ENCODE measurements at regions not wholly inside any gene's neighbourhood (a gene's known extent, or its start where the extent isn't known, plus 50 kb on each side); places are given as distances from the start of the nearest gene placed in this dataset.

DNA sequence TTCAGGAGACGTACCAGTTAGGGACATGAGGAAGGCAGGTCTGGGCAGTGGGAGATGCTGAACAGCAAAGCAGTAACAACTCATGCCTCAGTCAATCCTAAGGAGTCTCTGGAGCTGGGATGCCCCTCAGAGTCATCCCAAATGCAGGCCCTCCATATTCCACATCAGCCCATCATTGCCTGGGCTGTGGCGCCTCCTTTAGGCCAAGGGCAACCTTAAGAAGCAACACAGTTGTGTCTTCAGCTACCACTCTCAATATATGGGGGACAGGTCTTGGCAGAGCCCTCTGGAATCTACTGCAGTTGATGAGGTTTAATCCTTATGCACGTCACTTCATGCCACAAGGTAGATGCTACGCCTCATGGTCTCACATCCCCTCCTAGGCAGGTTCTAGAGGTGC is 682.0 kb upstream of the RAB6C start:
- H3K4me3 ChIP-seq: no peak overlapping the region
- no peak overlapping the region for H3K27ac ChIP-seq (replicated peaks)
- TF ChIP-seq, protein P1, sequence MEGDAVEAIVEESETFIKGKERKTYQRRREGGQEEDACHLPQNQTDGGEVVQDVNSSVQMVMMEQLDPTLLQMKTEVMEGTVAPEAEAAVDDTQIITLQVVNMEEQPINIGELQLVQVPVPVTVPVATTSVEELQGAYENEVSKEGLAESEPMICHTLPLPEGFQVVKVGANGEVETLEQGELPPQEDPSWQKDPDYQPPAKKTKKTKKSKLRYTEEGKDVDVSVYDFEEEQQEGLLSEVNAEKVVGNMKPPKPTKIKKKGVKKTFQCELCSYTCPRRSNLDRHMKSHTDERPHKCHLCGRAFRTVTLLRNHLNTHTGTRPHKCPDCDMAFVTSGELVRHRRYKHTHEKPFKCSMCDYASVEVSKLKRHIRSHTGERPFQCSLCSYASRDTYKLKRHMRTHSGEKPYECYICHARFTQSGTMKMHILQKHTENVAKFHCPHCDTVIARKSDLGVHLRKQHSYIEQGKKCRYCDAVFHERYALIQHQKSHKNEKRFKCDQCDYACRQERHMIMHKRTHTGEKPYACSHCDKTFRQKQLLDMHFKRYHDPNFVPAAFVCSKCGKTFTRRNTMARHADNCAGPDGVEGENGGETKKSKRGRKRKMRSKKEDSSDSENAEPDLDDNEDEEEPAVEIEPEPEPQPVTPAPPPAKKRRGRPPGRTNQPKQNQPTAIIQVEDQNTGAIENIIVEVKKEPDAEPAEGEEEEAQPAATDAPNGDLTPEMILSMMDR (IDR thresholded peaks at IDR 0.05; ENCODE audit: borderline replicate concordance): no peak
- peaks cover 8% of the 10 kb centered on the region for H3K9me3 ChIP-seq (replicated peaks)
- no peak for DNase-seq
- peaks cover 27% of the 10 kb centered on the region for H3K4me1 ChIP-seq
- no peaks in the 10 kb centered on the region for H3K36me3 ChIP-seq
- H3K27me3 ChIP-seq (ENCODE audit: low read depth): no peaks in the 10 kb centered on the region
- intact Hi-C loops (cut with micrococcal nuclease): no loop called here

DNA sequence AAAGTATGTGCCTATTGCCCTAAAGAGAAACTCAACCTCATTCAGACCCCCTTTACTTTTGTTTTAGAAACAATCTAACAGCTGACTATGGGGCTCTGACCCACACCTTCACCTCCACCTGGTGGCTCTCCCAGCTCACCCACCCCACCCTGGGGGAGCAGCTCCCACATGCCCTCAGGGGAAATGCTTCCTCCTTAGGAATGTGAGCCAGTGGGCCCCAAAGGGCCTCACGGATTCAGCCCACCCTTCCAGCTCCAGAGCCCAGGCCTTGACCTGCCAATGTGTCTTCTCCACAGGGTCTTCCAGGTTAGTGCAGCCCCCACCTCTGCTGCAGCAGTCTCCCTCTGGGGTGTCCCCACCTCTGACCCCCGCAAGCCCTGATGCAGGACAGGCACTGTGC is 680.1 kb upstream of the RAB6C start:
- TF ChIP-seq, protein P1 (IDR thresholded peaks at IDR 0.05; ENCODE audit: borderline replicate concordance): no peak
- no peak overlapping the region for H3K4me3 ChIP-seq
- intact Hi-C loops (cut with micrococcal nuclease): no loop called here
- no peaks in the 10 kb centered on the region for H3K36me3 ChIP-seq
- H3K9me3 ChIP-seq (replicated peaks): peaks cover 8% of the 10 kb centered on the region
- peaks cover 31% of the 10 kb centered on the region for H3K4me1 ChIP-seq
- no peak for DNase-seq
- no peak overlapping the region for H3K27ac ChIP-seq (replicated peaks)
- H3K27me3 ChIP-seq (ENCODE audit: low read depth): no peaks in the 10 kb centered on the region

DNA sequence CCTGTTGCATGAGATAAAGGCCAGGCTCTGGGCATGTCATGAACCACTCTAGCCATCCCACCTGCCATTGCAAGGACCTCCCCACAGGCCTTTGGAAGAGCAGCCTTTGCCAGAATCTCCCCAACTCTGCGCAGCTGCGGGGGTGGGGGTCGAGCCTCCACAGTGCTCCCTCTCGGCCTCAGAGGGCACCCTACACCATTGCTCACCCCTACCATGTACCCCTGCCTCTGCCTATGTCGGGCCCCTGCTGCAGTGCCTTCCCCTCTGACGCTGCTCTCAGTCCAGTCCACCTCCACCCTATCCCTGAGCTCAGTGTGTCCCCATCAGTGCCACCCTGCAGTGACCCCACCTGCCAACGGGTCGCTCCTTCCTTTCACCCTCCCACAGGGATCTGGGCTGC is 679.7 kb upstream of the RAB6C start:
- intact Hi-C loops (cut with micrococcal nuclease): no loop called here
- H3K4me3 ChIP-seq: no peak overlapping the region
- H3K27ac ChIP-seq (replicated peaks): no peak overlapping the region
- H3K27me3 ChIP-seq (ENCODE audit: low read depth): no peaks in the 10 kb centered on the region
- DNase-seq: no peak
- H3K4me1 ChIP-seq: peaks cover 31% of the 10 kb centered on the region
- no peaks in the 10 kb centered on the region for H3K36me3 ChIP-seq
- TF ChIP-seq, protein P1 (IDR thresholded peaks at IDR 0.05; ENCODE audit: borderline replicate concordance): no peak
- H3K9me3 ChIP-seq (replicated peaks): peaks cover 12% of the 10 kb centered on the region

DNA sequence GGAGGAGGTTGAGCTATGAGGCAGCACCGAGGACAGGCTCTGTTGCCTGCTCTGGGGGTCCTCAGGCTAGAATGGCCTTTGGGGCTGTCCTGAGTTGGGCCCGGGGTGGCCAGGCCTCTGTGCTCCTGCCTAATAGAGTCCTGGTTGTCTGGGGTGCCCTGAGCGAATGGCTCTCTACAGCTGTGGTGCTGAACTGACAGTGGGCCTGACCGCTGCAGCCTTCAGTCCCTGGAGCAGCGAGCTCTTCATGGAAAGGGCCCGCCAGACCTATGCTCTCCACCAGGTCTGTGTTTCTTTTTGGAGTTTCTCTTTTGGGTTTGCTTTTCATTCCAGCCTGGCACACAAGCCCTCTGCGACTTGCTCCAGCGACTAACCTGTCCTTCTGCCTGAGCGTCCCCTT is 679.0 kb upstream of the RAB6C start:
- Histone ChIP-seq H3K36me3 (no peaks in the 10 kb centered on the region), H3K4me3 (no peak overlapping the region), H3K9me3 (replicated peaks) (peaks cover 13% of the 10 kb centered on the region), H3K27ac (replicated peaks) (no peak overlapping the region), H3K4me1 (peaks cover 31% of the 10 kb centered on the region), H3K27me3 (ENCODE audit: low read depth) (no peaks in the 10 kb centered on the region)
- intact Hi-C loops (cut with micrococcal nuclease): no loop called here
- TF ChIP-seq, protein P1 (IDR thresholded peaks at IDR 0.05; ENCODE audit: borderline replicate concordance): no peak
- DNase-seq: no peak

DNA sequence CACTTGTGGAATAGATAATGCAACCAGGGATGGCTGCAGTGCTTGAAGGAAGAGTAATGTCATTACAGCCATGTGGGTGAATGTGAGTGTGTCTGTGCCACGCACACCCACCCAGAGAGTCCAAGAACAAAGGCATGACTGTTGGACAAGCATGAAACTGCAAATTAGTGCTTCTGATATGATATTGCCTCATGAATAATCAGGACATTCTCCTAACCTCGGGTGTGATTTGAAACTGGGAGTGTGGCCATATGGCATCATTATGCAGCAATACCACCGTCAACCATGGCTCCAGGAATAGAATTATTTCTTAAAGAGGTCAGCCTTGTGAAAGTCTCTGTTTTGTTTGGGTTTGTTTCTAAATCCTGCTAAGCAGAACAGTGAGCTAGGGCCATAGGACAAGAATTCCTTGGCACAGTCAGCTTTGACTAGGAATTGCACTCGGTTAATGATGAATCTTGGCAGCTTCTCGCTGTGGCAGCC is 678.0 kb upstream of the RAB6C start:
- peaks cover 29% of the 10 kb centered on the region for H3K4me1 ChIP-seq
- peak overlapping the region; percentile 65 for H3K27ac ChIP-seq (replicated peaks)
- H3K27me3 ChIP-seq (ENCODE audit: low read depth): no peaks in the 10 kb centered on the region
- intact Hi-C loops (cut with micrococcal nuclease): no loop called here
- TF ChIP-seq, protein P1 (IDR thresholded peaks at IDR 0.05; ENCODE audit: borderline replicate concordance): no peak
- no peak overlapping the region for H3K4me3 ChIP-seq
- H3K9me3 ChIP-seq (replicated peaks): peaks cover 8% of the 10 kb centered on the region
- H3K36me3 ChIP-seq: no peaks in the 10 kb centered on the region
- no peak for DNase-seq

DNA sequence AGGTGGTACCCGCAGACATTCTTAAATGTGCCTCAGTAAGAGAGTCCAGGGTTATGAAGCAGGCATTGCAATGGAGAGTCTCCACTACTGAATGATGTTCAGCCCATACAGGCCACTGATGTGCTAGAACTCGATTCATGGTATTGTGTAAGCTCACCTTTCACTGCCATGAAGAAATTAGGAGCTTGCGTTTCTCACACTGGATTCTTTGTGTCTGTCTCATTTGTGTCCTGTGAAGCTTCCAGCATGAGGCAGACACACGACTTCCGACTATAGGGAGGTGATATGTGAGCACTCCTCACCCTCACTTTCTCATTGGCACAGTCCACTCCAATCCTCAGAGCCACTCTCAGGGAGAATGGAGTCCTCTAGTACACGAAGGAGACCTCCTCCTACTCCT is 677.4 kb upstream of the RAB6C start:
- TF ChIP-seq, protein P1 (IDR thresholded peaks at IDR 0.05; ENCODE audit: borderline replicate concordance): no peak
- no peak for DNase-seq
- peak overlapping the region; percentile 65 for H3K27ac ChIP-seq (replicated peaks)
- no peak overlapping the region for H3K4me3 ChIP-seq
- intact Hi-C loops (cut with micrococcal nuclease): no loop called here
- H3K36me3 ChIP-seq: no peaks in the 10 kb centered on the region
- peaks cover 23% of the 10 kb centered on the region for H3K4me1 ChIP-seq
- H3K9me3 ChIP-seq (replicated peaks): peaks cover 8% of the 10 kb centered on the region
- no peaks in the 10 kb centered on the region for H3K27me3 ChIP-seq (ENCODE audit: low read depth)

Measured in left ventricle myocardium inferior (tissue), 1 donor.